K562 (cell line): ENCODE measurements at regions not wholly inside any gene's neighbourhood (a gene's known extent, or its start where the extent isn't known, plus 50 kb on each side); places are given as distances from the start of the nearest gene placed in this dataset.

Source experiments
- ATAC-seq: fragments of 200-7000 bp; cut with Tn5 transposase; 3 replicates; pipeline ENCODE4 v1.9.1; 2020; ENCODE audit warnings: moderate library complexity
- BruUV-seq: library from RNA; stranded (reverse); fragments of 400-500 nt; replicated peaks from 2 replicates; lab custom pipeline; 2021; lab: Mats Ljungman, UMichigan
- CTCF ChIA-PET: fragments of 300-600 bp; formaldehyde crosslinking; extraction: SDS; loops from one replicate; lab custom pipeline; 2021; ENCODE audit warnings: low intra/inter-chr PET ratio; lab: Yijun Ruan, JAX
- POLR2A ChIA-PET: fragments of 300-600, 350-650 bp; sonication (Branson Sonifier 250); formaldehyde crosslinking; extraction: SDS; loops from one replicate; lab custom pipeline; 2021; ENCODE audit warnings: antibody characterized with exemption, inconsistent platforms; lab: Yijun Ruan, JAX
- DNase-seq, 4 experiments: peaks; one replicate each; pipeline versions ENCODE4 v3.0.0 to v3.0.0-alpha.2; 2011 to 2018; ENCODE audit warnings: low spot score in 3 of 4, mixed read lengths in 3 of 4; ENCODE audit errors: extremely low read depth in 1 of 4
- FAIRE-seq: peaks from 2 replicates; lab custom pipeline; 2011; peaks lifted over from hg19 to GRCh38; lab: Jason Lieb, UNC
- H2AFZ ChIP-seq: 2 replicates; pipeline ENCODE4 v1.6.0; 2011; ENCODE audit warnings: low read depth, low read length, control low read depth, inconsistent platforms
- H3K27ac ChIP-seq: fragments of 200-600 bp; 3 replicates; pipeline ENCODE4 v1.8.0; 2011; ENCODE audit warnings: low read depth, mild to moderate bottlenecking, control low read depth, inconsistent platforms, low read length, moderate library complexity, mixed read lengths; ENCODE audit errors: extremely low read depth
- H3K27me3 ChIP-seq, 2 experiments: fragments of 300-600 bp in 1 of 2; 2 replicates in 1 of 2; 3 replicates in 1 of 2; pipeline versions ENCODE4 v1.6.0 to v1.8.0; 2011; ENCODE audit warnings: inconsistent platforms in 2 of 2, low read length in 2 of 2, mild to moderate bottlenecking in 1 of 2, mixed read lengths in 1 of 2, moderate library complexity in 1 of 2; ENCODE audit not compliant: control insufficient read depth in 2 of 2, insufficient read depth in 2 of 2
- H3K36me3 ChIP-seq: fragments of 300-600 bp; 3 replicates; pipeline ENCODE4 v1.8.0; 2011; ENCODE audit warnings: mild to moderate bottlenecking, low read length, inconsistent platforms; ENCODE audit not compliant: control insufficient read depth, insufficient read depth
- H3K4me1 ChIP-seq, 2 experiments: fragments of 200-600 bp in 1 of 2; replicated peaks in 1 of 2; 2 replicates in 1 of 2; 3 replicates in 1 of 2; pipeline versions ENCODE4 v1.5.1 to v1.8.0; 2011; ENCODE audit warnings: inconsistent platforms in 2 of 2, low read length in 2 of 2, mild to moderate bottlenecking in 1 of 2, mixed read lengths in 1 of 2, moderate library complexity in 1 of 2; ENCODE audit not compliant: control insufficient read depth in 2 of 2, insufficient read depth in 2 of 2
- H3K4me2 ChIP-seq: 2 replicates; pipeline ENCODE4 v1.6.1; 2011; ENCODE audit warnings: low read length, control low read depth, inconsistent platforms, mixed read lengths; ENCODE audit not compliant: insufficient read depth
- H3K4me3 ChIP-seq: fragments of 200-600 bp; sonication (generic), shearing (Covaris generic); 2 replicates; pipeline ENCODE4 v1.5.1; 2016; ENCODE audit warnings: control low read depth, inconsistent platforms
- H3K79me2 ChIP-seq: fragments of 200-600 bp; 3 replicates; pipeline ENCODE4 v1.8.0; 2011; ENCODE audit warnings: low read length, inconsistent platforms; ENCODE audit not compliant: control insufficient read depth, insufficient read depth
- H3K9ac ChIP-seq, 2 experiments: 2 replicates each; pipeline versions ENCODE4 v1.6.0 to v1.6.1; 2011; ENCODE audit warnings: low read depth in 2 of 2, low read length in 2 of 2, control low read depth in 1 of 2, inconsistent platforms in 1 of 2, mild to moderate bottlenecking in 1 of 2, mixed read lengths in 1 of 2; ENCODE audit not compliant: insufficient read depth in 1 of 2
- H3K9me1 ChIP-seq: one replicate; pipeline ENCODE4 v1.6.0; 2011; ENCODE audit warnings: inconsistent platforms, mild to moderate bottlenecking, low read length, moderate library complexity; ENCODE audit not compliant: control insufficient read depth, insufficient read depth
- H3K9me3 ChIP-seq: replicated peaks from 2 replicates; pipeline ENCODE4 v1.5.1; 2011; ENCODE audit warnings: low read depth, low read length, inconsistent platforms; ENCODE audit not compliant: control insufficient read depth, insufficient read depth
- H4K20me1 ChIP-seq: replicated peaks from 2 replicates; pipeline ENCODE4 v1.6.1; 2011; ENCODE audit warnings: low read length, inconsistent platforms, mixed read lengths; ENCODE audit not compliant: control insufficient read depth, insufficient read depth
- BCOR ChIP-seq: fragments of 450-650 bp; IDR thresholded peaks from 2 replicates; pipeline ENCODE4 v1.6.1; 2016
- BHLHE40 ChIP-seq: IDR thresholded peaks from 2 replicates; pipeline ENCODE4 v1.6.1; 2011; ENCODE audit warnings: low read length, improper control_type of control experiment
- BRD9 ChIP-seq: fragments of 450-650 bp; IDR thresholded peaks from 2 replicates; pipeline ENCODE4 v1.6.1; 2018; ENCODE audit warnings: low read depth; ENCODE audit not compliant: partially characterized antibody
- HDAC8 ChIP-seq: fragments of 450-650 bp; IDR thresholded peaks from 2 replicates; pipeline ENCODE4 v1.6.1; 2016; ENCODE audit warnings: mild to moderate bottlenecking, missing genetic modification characterization, moderate library complexity, missing compliant biosample characterization
- KHSRP ChIP-seq: fragments of 450-650 bp; IDR thresholded peaks from 2 replicates; pipeline ENCODE4 v1.6.1; 2017
- MCM2 ChIP-seq: fragments of 450-650 bp; IDR thresholded peaks from 2 replicates; pipeline ENCODE4 v1.6.1; 2017; ENCODE audit warnings: low read depth, mild to moderate bottlenecking
- RERE ChIP-seq: sonication (generic); formaldehyde crosslinking; IDR thresholded peaks from 2 replicates; pipeline ENCODE4 v1.8.0; 2023; ENCODE audit warnings: missing genetic modification reagents, mild to moderate bottlenecking, borderline replicate concordance
- SREBF1 ChIP-seq: fragments of 150-350 bp; IDR thresholded peaks from 2 replicates; pipeline ENCODE4 v1.6.1; 2014; ENCODE audit warnings: antibody characterized with exemption, low read depth, low read length, borderline replicate concordance
- SUPT5H ChIP-seq: fragments of 450-650 bp; IDR thresholded peaks from 2 replicates; pipeline ENCODE4 v1.6.1; 2016
- XRCC5 ChIP-seq: fragments of 200-400 bp; formaldehyde crosslinking; IDR thresholded peaks from 2 replicates; pipeline ENCODE4 v1.6.1; 2017; ENCODE audit warnings: low read depth, mild to moderate bottlenecking, low read length
- ZBTB26 ChIP-seq: fragments of 450-650 bp; formaldehyde crosslinking; IDR thresholded peaks from 2 replicates; pipeline ENCODE4 v1.4.0; 2022; ENCODE audit warnings: missing genetic modification characterization
- ZFP30 ChIP-seq: fragments of 250-450 bp; sonication (Bioruptor Pico); IDR thresholded peaks from 2 replicates; pipeline ENCODE4 v1.8.0; 2022; ENCODE audit warnings: moderate library complexity, mild to moderate bottlenecking, inconsistent platforms, borderline replicate concordance
- ZNF175 ChIP-seq: fragments of 200-800 bp; sonication (Bioruptor generic); IDR thresholded peaks from 2 replicates; pipeline ENCODE4 v1.6.1; 2016; ENCODE audit warnings: low read depth, mild to moderate bottlenecking, missing genetic modification characterization, missing compliant biosample characterization
- ZNF384 ChIP-seq: IDR thresholded peaks from 2 replicates; pipeline ENCODE4 v1.6.1; 2012; ENCODE audit warnings: low read depth, low read length, improper control_type of control experiment
- ZNF740 ChIP-seq, 3 experiments: fragments of 200-800 bp in 1 of 3; sonication (Bioruptor generic) in 1 of 3; sonication (generic) in 1 of 3; formaldehyde crosslinking in 1 of 3; IDR thresholded peaks; 2 replicates each; pipeline versions ENCODE4 v1.6.1 to v1.8.0; 2016 to 2022; ENCODE audit warnings: mild to moderate bottlenecking in 2 of 3, missing compliant biosample characterization in 2 of 3, missing genetic modification characterization in 2 of 3, missing genetic modification reagents in 1 of 3
- WGBS: fragments of 100-300 bp; shearing (Covaris generic); methylation state at CpG from one replicate; pipeline ENCODE4 v1.1.6; 2016; ENCODE audit warnings: low coverage, mixed read lengths; ENCODE audit not compliant: insufficient coverage; ENCODE audit errors: missing lambda C conversion rate; 5-methylcytosine and 5-hydroxymethylcytosine counted together
- in situ Hi-C: fragments of 300-500 bp; cut with MboI; formaldehyde crosslinking; loops from 4 replicates; pipeline ENCODE4 v1.15.0; 2018; ENCODE audit warnings: inconsistent platforms, mixed read lengths
- intact Hi-C: fragments of 100-400 bp; cut with micrococcal nuclease; formaldehyde crosslinking; loops from 2 replicates; pipeline ENCODE4 v1.14.2; 2022

- in situ Hi-C loops, result no loop called here
- H3K4me3 ChIP-seq, result no peak overlapping the region
- no peaks in the 10 kb centered on the region for H3K9me1 ChIP-seq
- ChIA-PET CTCF (no interaction called here), POLR2A (no interaction called here)
- no peak overlapping the region for H3K9ac ChIP-seq
- BruUV-seq, result no TSS peak
- no peak overlapping the region for H2AFZ ChIP-seq
- DNase-seq (no peak), ATAC-seq (no peak), FAIRE-seq (no peak)
- H4K20me1 ChIP-seq, result no peaks in the 10 kb centered on the region
- no peaks in the 10 kb centered on the region for H3K36me3 ChIP-seq
- 0% methylated on average over 5 of the region's 5 CpGs for WGBS
- H3K27me3 ChIP-seq, result no peaks in the 10 kb centered on the region
- H3K27ac ChIP-seq, result no peak overlapping the region
- intact Hi-C loops, result loop anchor here (10.0 kb wide), 1 partner anchor 55 kb away; no protein-coding TSS in a partner anchor
- no peaks in the 10 kb centered on the region for H3K9me3 ChIP-seq
- H3K4me2 ChIP-seq, result no peak overlapping the region
- H3K79me2 ChIP-seq, result no peaks in the 10 kb centered on the region
- H3K4me1 ChIP-seq, result no peaks in the 10 kb centered on the region
- TF ChIP-seq HDAC8 (tag) (no peak), MCM2 (no peak), SREBF1 (no peak), BCOR (no peak), SUPT5H (no peak), ZFP30 (CRISPR knock-in tag) (no peak), RERE (CRISPR knock-in tag) (no peak), BRD9 (no peak), ZNF740 (CRISPR knock-in tag; IDR thresholded peaks at IDR 0.05) (no peak), ZNF740 (tag; IDR thresholded peaks at IDR 0.05) (no peak), BHLHE40 (no peak), ZBTB26 (CRISPR knock-in tag) (no peak), ZNF175 (CRISPR knock-in tag) (no peak), ZNF384 (no peak), KHSRP (no peak), XRCC5 (no peak)
Observed at GRCh38 chr9:118959366-118959765, 409.9 kb downstream of the BRINP1 start.
